HG02885 (cell line): ENCODE measurements at regions not wholly inside any gene's neighbourhood (a gene's known extent, or its start where the extent isn't known, plus 50 kb on each side); places are given as distances from the start of the nearest gene placed in this dataset.
A peak's percentile ranks its signal among the peaks of the same experiment; 100 is the strongest.
"Not testable (repeated sequence)": the region's sequence is repeated elsewhere in the genome, so short reads cannot be mapped to it uniquely, and the experiment has no call there.

ENCODE experiments used
- ATAC-seq: cut with Tn5 transposase; IDR thresholded peaks from one replicate; pipeline ENCODE4 v1.9.1; 2021; ENCODE audit warnings: mild to moderate bottlenecking; ENCODE audit not compliant: unreplicated experiment, poor library complexity

- ATAC-seq = no peak
These were observed 201.2 kb upstream of the ARRDC3 start for GRCh38 chr5:91584352-91584751.

- ATAC-seq = not testable (repeated sequence)
These were observed 182.9 kb upstream of the ARRDC3 start for GRCh38 chr5:91566012-91566411.

DNA sequence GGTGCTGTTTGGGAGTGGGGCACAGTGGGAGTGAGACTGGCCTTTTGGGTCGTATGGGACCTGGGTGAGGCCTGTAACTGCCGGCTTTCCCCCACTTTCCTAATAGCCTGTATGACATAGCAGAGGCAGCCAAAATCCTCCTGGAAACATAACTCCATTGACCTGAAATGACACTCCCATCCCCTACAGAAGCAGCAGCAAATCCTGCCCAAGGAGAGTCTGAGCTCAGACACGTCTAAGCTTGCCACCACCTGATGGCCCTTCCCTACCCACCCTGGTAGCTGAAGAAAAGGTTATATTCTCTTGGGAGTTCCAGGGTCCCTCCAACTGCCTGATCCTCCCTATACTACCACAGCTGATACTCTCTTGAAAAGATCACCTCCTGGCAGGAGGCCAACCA is 179.8 kb upstream of the ARRDC3 start:
- no peak for ATAC-seq

DNA sequence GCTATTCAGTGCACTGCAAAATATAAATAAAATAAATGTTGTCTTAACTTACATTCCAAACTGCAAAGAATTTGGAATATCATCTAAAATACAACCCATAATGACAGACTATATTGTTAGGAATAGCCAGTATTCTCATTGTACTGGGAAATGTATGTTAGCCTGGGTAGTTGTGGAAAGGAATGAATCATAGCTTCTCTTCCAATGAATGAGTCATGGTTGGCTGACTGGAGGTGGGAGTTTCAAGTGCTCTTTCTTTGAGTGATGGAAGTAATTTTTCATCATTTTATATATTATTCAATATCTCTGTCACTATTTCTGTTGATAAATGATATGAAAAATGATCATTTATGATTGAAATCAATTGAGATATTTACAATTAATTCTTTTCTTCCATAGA is 158.6 kb upstream of the ARRDC3 start:
- ATAC-seq = no peak

DNA sequence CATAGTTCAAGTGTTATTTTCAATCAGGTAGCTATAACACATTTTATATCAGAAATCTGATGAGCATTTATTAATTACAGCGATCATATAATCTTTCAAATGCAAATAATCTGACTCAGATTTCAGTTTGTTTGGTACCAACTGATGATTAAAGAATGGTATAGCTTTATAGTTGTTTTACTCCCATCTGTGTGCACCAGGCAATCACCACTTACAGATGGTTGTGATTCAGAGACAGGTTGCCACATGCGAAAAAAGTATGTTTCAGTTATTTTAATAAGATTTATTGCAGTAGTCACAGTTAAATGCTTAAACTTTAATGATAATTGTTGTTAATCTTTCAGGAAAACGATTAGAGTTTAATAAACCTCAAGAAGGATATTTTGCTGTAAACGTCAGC is 155.1 kb upstream of the ARRDC3 start:
- ATAC-seq = no peak

DNA sequence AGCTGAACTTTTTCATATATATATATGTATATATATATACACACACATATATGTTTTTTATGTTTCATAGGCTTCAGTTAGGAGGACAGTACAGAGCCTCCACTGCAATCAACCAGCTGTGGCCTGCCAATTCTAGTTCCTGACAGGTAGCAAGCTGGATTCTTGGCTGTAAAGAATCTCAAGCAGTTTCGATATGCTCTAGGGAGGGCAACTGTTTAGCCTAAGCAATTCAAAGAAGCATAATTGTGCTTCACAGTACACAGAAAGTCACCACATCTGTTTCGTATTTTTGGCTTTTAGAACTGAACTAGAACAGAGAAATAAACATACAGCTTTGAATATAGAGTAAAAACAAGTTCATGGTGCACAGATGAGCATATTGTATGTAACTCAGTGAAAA is 152.4 kb upstream of the ARRDC3 start:
- ATAC-seq = no peak

- no peak for ATAC-seq
These were observed 151.2 kb upstream of the ARRDC3 start for GRCh38 chr5:91534332-91534731.

- no peak for ATAC-seq
These were observed 149.7 kb upstream of the ARRDC3 start for GRCh38 chr5:91532779-91533178.

DNA sequence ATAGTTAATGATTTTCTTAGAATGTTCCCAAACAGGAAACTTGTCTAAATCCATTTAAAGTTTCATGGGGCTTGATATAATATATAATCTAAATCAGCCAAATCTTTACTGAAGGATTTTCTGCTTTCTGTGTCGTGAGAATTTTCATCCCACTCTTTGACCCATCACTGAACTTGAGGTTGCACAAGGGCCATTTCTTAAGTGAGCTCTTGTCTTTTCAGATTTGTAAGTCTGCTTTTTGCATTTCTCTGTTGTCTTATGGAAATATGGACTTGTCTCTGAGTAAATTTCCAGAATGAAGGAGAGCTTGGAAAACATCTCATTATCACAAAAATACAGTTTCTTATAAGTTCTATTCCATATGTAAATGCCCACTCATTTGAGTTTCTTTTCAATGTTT is 149.2 kb upstream of the ARRDC3 start:
- ATAC-seq = no peak

GRCh38 chr5:91528831-91529230 is 145.7 kb upstream of the ARRDC3 start:
- no peak for ATAC-seq

GRCh38 chr5:91521785-91522184 is 138.7 kb upstream of the ARRDC3 start:
- no peak for ATAC-seq

DNA sequence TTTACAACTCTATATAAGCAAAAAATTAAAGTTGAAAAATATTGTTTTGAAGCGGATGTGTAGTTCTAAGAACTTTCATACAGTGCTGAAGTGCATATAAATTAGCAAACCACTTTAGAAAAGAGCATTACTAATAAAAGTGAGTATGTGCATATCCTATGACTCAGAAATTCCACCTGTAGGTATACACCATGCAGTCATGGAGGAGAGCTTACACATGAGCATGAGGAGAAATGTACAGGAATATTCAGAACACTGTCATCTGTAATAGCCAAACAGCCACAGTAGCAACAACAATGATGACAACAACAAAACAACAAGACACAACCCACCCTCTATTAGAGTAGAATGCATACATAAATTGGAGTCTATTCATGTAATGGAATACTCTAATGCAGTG is 138.2 kb upstream of the ARRDC3 start:
- no peak for ATAC-seq

GRCh38 chr5:91514400-91514799 is 131.3 kb upstream of the ARRDC3 start:
- ATAC-seq = no peak

DNA sequence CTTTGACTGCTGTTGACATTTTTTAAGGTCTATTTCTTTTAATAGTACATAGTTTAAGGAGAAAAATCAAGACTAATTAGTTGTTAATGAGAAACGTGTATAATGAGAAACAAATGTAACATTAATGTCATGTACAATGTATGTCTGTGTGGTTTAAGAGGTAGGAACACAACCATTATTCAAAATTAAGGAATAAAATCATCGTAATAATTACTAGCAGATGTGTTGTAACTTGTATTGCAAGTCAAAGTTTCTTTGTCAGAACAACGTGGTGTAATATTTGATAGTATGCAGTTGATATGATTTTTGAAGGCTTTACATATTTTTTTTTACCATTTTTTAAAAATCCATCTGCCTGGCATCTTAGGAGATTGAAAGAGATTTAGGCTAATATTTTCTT is 120.2 kb upstream of the ARRDC3 start:
- ATAC-seq = no peak

DNA sequence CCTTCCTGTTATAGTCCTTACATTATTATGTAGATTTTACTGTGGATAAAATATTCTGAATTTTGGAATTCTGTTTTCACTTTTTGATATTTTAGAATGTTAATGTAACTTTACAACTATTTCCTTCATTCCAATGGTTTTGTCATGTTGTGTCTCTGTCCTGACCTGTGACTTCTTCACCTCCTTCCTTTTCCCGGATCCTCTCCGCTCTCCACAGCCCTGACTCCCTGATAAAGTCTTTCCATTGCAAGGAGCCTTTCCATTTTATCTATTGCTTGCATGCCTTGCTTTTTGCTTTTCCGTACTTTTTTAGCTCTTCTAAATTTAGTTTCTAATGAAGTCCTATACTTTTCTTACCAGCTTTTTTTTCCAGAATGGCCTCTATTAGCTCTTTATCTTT is 117.6 kb upstream of the ARRDC3 start:
- ATAC-seq = no peak

- peak; percentile 74 for ATAC-seq
These were observed 116.9 kb upstream of the ARRDC3 start for GRCh38 chr5:91499943-91500531.

GRCh38 chr5:91495699-91496098 is 112.6 kb upstream of the ARRDC3 start:
- ATAC-seq = no peak

GRCh38 chr5:91494447-91494996 is 111.4 kb upstream of the ARRDC3 start:
- no peak for ATAC-seq

DNA sequence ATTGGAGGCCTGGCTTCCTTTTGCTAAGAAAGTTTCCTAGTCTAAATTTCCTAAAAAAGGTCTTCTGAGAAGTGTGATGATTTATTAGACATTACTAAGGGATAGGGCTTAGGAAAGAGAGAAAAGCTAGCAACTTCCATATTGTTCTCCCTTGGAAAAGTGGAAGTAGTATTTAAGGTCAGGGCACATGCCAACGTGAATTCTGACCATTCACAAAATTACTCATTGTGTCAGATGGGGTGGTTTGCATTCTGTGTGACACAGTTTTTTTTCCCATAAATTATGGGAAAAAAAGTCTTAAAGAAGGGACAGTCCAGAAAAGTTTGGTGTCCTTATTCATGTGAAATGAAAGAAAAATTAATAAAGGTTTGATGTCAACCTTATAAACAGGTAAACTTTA is 110.0 kb upstream of the ARRDC3 start:
- no peak for ATAC-seq

DNA sequence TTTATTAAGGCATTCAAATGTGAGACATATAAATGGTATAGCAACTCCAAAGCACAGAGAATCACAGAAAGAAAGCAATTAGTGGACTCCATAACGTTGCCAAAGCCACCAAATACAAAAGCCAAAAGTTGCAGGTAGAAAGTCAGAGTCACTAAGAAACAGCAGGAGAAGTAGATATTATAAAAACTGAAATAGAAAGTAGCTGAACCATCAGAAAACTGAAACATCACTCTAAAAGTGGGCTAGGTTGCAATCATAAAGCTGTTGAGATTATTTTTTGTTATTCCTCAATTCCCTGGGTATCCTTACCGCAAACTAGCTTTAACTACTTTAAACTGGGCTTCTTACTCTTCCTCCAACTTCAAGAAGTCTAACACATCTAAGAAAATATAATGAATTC is 108.1 kb upstream of the ARRDC3 start:
- ATAC-seq = no peak

GRCh38 chr5:91490316-91490715 is 107.2 kb upstream of the ARRDC3 start:
- no peak for ATAC-seq

GRCh38 chr5:91487420-91487819 is 104.3 kb upstream of the ARRDC3 start:
- ATAC-seq = no peak

- no peak for ATAC-seq
These were observed 103.5 kb upstream of the ARRDC3 start for GRCh38 chr5:91486638-91487037.
